ENCODE measurements at regions not wholly inside any gene's neighbourhood (a gene's known extent, or its start where the extent isn't known, plus 50 kb on each side); places are given as distances from the start of the nearest gene placed in this dataset.

DNA sequence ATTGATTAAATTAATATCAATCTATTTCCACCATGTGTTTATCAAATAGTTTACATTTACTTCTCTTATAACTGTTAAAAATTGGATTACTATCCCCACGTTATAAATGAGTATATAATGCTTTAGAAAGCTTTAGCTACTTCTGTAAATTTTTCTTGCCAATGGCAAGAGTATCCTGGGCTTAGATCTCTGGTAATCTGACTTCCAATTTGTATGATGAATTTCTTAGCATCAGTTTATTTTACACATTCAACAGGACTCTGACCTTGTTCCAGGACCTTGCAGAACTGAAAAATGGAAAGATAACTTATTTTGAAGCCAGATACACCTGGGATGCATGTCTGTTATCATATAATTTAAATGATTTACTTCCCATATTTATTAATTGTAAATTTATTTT is 2759.4 kb downstream of the PCDH9 start:
- no peaks in the 10 kb centered on the region for H3K27me3 Mint-ChIP-seq (ENCODE audit: insufficient read depth, low read depth, poor library complexity)
- TF ChIP-seq, protein P1, sequence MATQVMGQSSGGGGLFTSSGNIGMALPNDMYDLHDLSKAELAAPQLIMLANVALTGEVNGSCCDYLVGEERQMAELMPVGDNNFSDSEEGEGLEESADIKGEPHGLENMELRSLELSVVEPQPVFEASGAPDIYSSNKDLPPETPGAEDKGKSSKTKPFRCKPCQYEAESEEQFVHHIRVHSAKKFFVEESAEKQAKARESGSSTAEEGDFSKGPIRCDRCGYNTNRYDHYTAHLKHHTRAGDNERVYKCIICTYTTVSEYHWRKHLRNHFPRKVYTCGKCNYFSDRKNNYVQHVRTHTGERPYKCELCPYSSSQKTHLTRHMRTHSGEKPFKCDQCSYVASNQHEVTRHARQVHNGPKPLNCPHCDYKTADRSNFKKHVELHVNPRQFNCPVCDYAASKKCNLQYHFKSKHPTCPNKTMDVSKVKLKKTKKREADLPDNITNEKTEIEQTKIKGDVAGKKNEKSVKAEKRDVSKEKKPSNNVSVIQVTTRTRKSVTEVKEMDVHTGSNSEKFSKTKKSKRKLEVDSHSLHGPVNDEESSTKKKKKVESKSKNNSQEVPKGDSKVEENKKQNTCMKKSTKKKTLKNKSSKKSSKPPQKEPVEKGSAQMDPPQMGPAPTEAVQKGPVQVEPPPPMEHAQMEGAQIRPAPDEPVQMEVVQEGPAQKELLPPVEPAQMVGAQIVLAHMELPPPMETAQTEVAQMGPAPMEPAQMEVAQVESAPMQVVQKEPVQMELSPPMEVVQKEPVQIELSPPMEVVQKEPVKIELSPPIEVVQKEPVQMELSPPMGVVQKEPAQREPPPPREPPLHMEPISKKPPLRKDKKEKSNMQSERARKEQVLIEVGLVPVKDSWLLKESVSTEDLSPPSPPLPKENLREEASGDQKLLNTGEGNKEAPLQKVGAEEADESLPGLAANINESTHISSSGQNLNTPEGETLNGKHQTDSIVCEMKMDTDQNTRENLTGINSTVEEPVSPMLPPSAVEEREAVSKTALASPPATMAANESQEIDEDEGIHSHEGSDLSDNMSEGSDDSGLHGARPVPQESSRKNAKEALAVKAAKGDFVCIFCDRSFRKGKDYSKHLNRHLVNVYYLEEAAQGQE (IDR thresholded peaks at IDR 0.05; ENCODE audit: unreplicated experiment): no peak
- no peak for TF ChIP-seq STAT1 (IDR thresholded peaks at IDR 0.05; ENCODE audit: unreplicated experiment)
- H3K9me3 Mint-ChIP-seq: no peaks in the 10 kb centered on the region
- Histone ChIP-seq H3K9me2 (ENCODE audit: insufficient read depth) (no peaks in the 10 kb centered on the region), H3K4me3 (no peak overlapping the region), H3K4me1 (ENCODE audit: insufficient read depth) (peaks cover 21% of the 10 kb centered on the region), H3K27me3 (ENCODE audit: insufficient read depth) (no peaks in the 10 kb centered on the region), H4K20me1 (replicated peaks; ENCODE audit: insufficient read depth) (no peaks in the 10 kb centered on the region), H3F3A (replicated peaks; ENCODE audit: low read depth) (no peaks in the 10 kb centered on the region), H3K4me2 (no peak overlapping the region), H3K27ac (ENCODE audit: low read depth) (no peak overlapping the region), H3K36me3 (ENCODE audit: insufficient read depth) (no peaks in the 10 kb centered on the region), H3K79me2 (replicated peaks; ENCODE audit: insufficient read depth) (no peaks in the 10 kb centered on the region), H2AFZ (no peak overlapping the region)
- DNase-seq (ENCODE audit: low spot score) (no peak), ATAC-seq (no peak)
- no peak overlapping the region for H3K4me3 Mint-ChIP-seq
- peaks cover 8% of the 10 kb centered on the region; the same call in 2 of the 3 replicates for H3K36me3 Mint-ChIP-seq (ENCODE audit: low read depth)
- 0 out of 2 replicates have a peak overlapping the region, but pooled peaks have one; percentile 5 for H3K27ac Mint-ChIP-seq
- H3K4me1 Mint-ChIP-seq: peaks cover 33% of the 10 kb centered on the region

- Histone ChIP-seq H2AFZ (0 out of 2 replicates have a peak overlapping the region, but pooled peaks have one; percentile 18), H3K27ac (ENCODE audit: low read depth) (no peak overlapping the region), H3K4me2 (no peak overlapping the region), H3K79me2 (replicated peaks; ENCODE audit: insufficient read depth) (no peaks in the 10 kb centered on the region), H3K27me3 (ENCODE audit: insufficient read depth) (no peaks in the 10 kb centered on the region), H3K36me3 (ENCODE audit: insufficient read depth) (no peaks in the 10 kb centered on the region), H3F3A (replicated peaks; ENCODE audit: low read depth) (no peaks in the 10 kb centered on the region), H3K4me3 (no peak overlapping the region), H4K20me1 (replicated peaks; ENCODE audit: insufficient read depth) (no peaks in the 10 kb centered on the region), H3K4me1 (ENCODE audit: insufficient read depth) (peaks cover 4% of the 10 kb centered on the region; the same call in 1 of the 2 replicates), H3K9me2 (ENCODE audit: insufficient read depth) (peaks cover 6% of the 10 kb centered on the region; the same call in 1 of the 2 replicates)
- TF ChIP-seq EZH2 (IDR thresholded peaks at IDR 0.05; ENCODE audit: low read depth, unreplicated experiment) (no peak), ZNF462 (CRISPR knock-in tag; IDR thresholded peaks at IDR 0.05) (no peak), STAT1 (IDR thresholded peaks at IDR 0.05; ENCODE audit: unreplicated experiment) (no peak), JUNB (IDR thresholded peaks at IDR 0.05; ENCODE audit: unreplicated experiment) (no peak)
- TF ChIP-seq, protein P2, sequence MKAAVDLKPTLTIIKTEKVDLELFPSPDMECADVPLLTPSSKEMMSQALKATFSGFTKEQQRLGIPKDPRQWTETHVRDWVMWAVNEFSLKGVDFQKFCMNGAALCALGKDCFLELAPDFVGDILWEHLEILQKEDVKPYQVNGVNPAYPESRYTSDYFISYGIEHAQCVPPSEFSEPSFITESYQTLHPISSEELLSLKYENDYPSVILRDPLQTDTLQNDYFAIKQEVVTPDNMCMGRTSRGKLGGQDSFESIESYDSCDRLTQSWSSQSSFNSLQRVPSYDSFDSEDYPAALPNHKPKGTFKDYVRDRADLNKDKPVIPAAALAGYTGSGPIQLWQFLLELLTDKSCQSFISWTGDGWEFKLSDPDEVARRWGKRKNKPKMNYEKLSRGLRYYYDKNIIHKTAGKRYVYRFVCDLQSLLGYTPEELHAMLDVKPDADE (IDR thresholded peaks at IDR 0.05): no peak
- ATAC-seq (no peak), DNase-seq (ENCODE audit: low spot score) (no peak)
- peaks cover 11% of the 10 kb centered on the region for H3K4me1 Mint-ChIP-seq
- peaks cover 6% of the 10 kb centered on the region for H3K9me3 Mint-ChIP-seq
- H3K27ac Mint-ChIP-seq: no peak overlapping the region
- 0 out of 3 replicates have a peak, but pooled peaks cover 3% of the 10 kb centered on the region for H3K36me3 Mint-ChIP-seq (ENCODE audit: low read depth)
- no peaks in the 10 kb centered on the region for H3K27me3 Mint-ChIP-seq (ENCODE audit: insufficient read depth, low read depth, poor library complexity)
- H3K4me3 Mint-ChIP-seq: no peak overlapping the region
These were observed 2770.4 kb downstream of the PCDH9 start for GRCh38 chr13:64459778-64460177.

Measured in GM23338 (cell line).